ENCODE measurements at regions not wholly inside any gene's neighbourhood (a gene's known extent, or its start where the extent isn't known, plus 50 kb on each side); places are given as distances from the start of the nearest gene placed in this dataset.
"Not testable (repeated sequence)": the region's sequence is repeated elsewhere in the genome, so short reads cannot be mapped to it uniquely, and the experiment has no call there.

GRCh38 chr2:37733251-37733650 is 61.8 kb upstream of the CDC42EP3 start:
- no peak for TF ChIP-seq FOSL1 (IDR thresholded peaks at IDR 0.05; ENCODE audit: low read depth)
- no peak for TF ChIP-seq EZH2 (IDR thresholded peaks at IDR 0.05)
- TF ChIP-seq POLR2AphosphoS5 (IDR thresholded peaks at IDR 0.05; ENCODE audit: low read depth, low read length): no peak
- TF ChIP-seq TCF7L2 (IDR thresholded peaks at IDR 0.05; ENCODE audit: borderline replicate concordance, extremely low read depth, insufficient read depth, insufficient read length): no peak
- TF ChIP-seq, protein P1, sequence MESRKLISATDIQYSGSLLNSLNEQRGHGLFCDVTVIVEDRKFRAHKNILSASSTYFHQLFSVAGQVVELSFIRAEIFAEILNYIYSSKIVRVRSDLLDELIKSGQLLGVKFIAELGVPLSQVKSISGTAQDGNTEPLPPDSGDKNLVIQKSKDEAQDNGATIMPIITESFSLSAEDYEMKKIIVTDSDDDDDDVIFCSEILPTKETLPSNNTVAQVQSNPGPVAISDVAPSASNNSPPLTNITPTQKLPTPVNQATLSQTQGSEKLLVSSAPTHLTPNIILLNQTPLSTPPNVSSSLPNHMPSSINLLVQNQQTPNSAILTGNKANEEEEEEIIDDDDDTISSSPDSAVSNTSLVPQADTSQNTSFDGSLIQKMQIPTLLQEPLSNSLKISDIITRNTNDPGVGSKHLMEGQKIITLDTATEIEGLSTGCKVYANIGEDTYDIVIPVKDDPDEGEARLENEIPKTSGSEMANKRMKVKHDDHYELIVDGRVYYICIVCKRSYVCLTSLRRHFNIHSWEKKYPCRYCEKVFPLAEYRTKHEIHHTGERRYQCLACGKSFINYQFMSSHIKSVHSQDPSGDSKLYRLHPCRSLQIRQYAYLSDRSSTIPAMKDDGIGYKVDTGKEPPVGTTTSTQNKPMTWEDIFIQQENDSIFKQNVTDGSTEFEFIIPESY (IDR thresholded peaks at IDR 0.05; ENCODE audit: extremely low read depth, insufficient replicate concordance, low read length): no peak
- no peak for TF ChIP-seq CEBPB (IDR thresholded peaks at IDR 0.05; ENCODE audit: low read depth)
- TF ChIP-seq, protein P2, sequence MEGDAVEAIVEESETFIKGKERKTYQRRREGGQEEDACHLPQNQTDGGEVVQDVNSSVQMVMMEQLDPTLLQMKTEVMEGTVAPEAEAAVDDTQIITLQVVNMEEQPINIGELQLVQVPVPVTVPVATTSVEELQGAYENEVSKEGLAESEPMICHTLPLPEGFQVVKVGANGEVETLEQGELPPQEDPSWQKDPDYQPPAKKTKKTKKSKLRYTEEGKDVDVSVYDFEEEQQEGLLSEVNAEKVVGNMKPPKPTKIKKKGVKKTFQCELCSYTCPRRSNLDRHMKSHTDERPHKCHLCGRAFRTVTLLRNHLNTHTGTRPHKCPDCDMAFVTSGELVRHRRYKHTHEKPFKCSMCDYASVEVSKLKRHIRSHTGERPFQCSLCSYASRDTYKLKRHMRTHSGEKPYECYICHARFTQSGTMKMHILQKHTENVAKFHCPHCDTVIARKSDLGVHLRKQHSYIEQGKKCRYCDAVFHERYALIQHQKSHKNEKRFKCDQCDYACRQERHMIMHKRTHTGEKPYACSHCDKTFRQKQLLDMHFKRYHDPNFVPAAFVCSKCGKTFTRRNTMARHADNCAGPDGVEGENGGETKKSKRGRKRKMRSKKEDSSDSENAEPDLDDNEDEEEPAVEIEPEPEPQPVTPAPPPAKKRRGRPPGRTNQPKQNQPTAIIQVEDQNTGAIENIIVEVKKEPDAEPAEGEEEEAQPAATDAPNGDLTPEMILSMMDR (IDR thresholded peaks at IDR 0.05 in 2 of 3, conservative IDR thresholded peaks at IDR 0.05 in 1 of 3; ENCODE audit: borderline replicate concordance in 1 of 3, insufficient read depth in 1 of 3, low read depth in 2 of 3, low read length in 2 of 3): no peak
- CTCF ChIA-PET: no interaction called here
- Histone ChIP-seq H3K4me2 (ENCODE audit: low read length) (no peak overlapping the region), H3K9me2 (ENCODE audit: insufficient read depth) (no peaks in the 10 kb centered on the region), H3K27ac (ENCODE audit: low read depth, low read length) (no peak overlapping the region), H2AFZ (ENCODE audit: low read depth, low read length, poor library complexity, severe bottlenecking) (no peak overlapping the region), H3K36me3 (ENCODE audit: control insufficient read depth in 1 of 2, insufficient read depth in 2 of 2, low read length in 2 of 2) (no peaks in the 10 kb centered on the region), H3K4me1 (ENCODE audit: control insufficient read depth in 1 of 2, insufficient read depth in 2 of 2, low read length in 2 of 2) (no peaks in the 10 kb centered on the region), H3K79me2 (ENCODE audit: insufficient read depth, low read length) (no peaks in the 10 kb centered on the region), H3K9me3 (ENCODE audit: control insufficient read depth in 1 of 2, insufficient read depth in 1 of 2, low read depth in 1 of 2, low read length in 2 of 2) (no peaks in the 10 kb centered on the region), H3K27me3 (ENCODE audit: insufficient read depth, low read length) (no peaks in the 10 kb centered on the region), H3K4me3 (replicated peaks in 1 of 2; ENCODE audit: low read depth in 1 of 2, low read length in 2 of 2) (no peak overlapping the region), H3K9ac (ENCODE audit: low read length) (no peak overlapping the region), H4K20me1 (ENCODE audit: insufficient read depth) (no peaks in the 10 kb centered on the region)
- intact Hi-C loops (cut with micrococcal nuclease): no loop called here
- no TSS peak for BruUV-seq (replicated peaks)
- ATAC-seq (no peak), DNase-seq (ENCODE audit: low read depth, low spot score) (no peak)
- RAD21 ChIA-PET (ENCODE audit: low non-redundant PET in 1 of 2, low total read pairs in 2 of 2, uncharacterized antibody in 2 of 2, unreplicated experiment in 2 of 2): no interaction called here
- POLR2A ChIA-PET: no interaction called here

DNA sequence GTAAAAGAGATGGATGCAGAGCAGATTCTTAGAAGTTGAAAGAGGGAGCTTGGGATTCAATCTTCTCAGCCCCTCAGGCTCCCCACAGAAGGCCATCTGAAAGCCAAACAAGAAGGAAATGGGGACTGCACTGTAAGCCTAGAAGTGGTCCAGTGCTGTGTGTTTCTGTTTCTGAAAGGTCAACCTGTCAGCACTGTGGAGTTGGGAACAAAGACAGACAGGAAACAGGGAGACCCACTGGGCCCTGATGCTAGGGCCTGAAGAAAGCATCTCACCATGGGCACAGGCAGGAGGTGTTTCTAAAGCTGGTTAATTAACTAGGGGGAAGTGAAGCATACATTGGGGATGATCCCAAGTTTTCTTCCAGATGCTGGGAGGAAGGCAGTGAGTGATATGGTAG is 62.5 kb upstream of the CDC42EP3 start:
- H3K4me1 ChIP-seq (ENCODE audit: control insufficient read depth in 1 of 2, insufficient read depth in 2 of 2, low read length in 2 of 2); H3K27ac ChIP-seq (ENCODE audit: low read depth, low read length); H3K9me3 ChIP-seq (ENCODE audit: control insufficient read depth in 1 of 2, insufficient read depth in 1 of 2, low read depth in 1 of 2, low read length in 2 of 2); RAD21 ChIA-PET (ENCODE audit: low non-redundant PET in 1 of 2, low total read pairs in 2 of 2, uncharacterized antibody in 2 of 2, unreplicated experiment in 2 of 2); H4K20me1 ChIP-seq (ENCODE audit: insufficient read depth); H3K4me2 ChIP-seq (ENCODE audit: low read length); BruUV-seq (replicated peaks); POLR2A ChIA-PET; H3K27me3 ChIP-seq (ENCODE audit: insufficient read depth, low read length); DNase-seq (ENCODE audit: low read depth, low spot score); H2AFZ ChIP-seq (ENCODE audit: low read depth, low read length, poor library complexity, severe bottlenecking); intact Hi-C loops (cut with micrococcal nuclease); H3K9ac ChIP-seq (ENCODE audit: low read length); CTCF ChIA-PET; H3K4me3 ChIP-seq (replicated peaks in 1 of 2; ENCODE audit: low read depth in 1 of 2, low read length in 2 of 2); H3K9me2 ChIP-seq (ENCODE audit: insufficient read depth); ATAC-seq; H3K36me3 ChIP-seq (ENCODE audit: control insufficient read depth in 1 of 2, insufficient read depth in 2 of 2, low read length in 2 of 2); H3K79me2 ChIP-seq (ENCODE audit: insufficient read depth, low read length): not testable (repeated sequence)

GRCh38 chr2:37734891-37735523 is 63.6 kb upstream of the CDC42EP3 start:
- BruUV-seq (replicated peaks); CTCF ChIA-PET; H3K4me3 ChIP-seq (replicated peaks in 1 of 2; ENCODE audit: low read depth in 1 of 2, low read length in 2 of 2); H3K4me2 ChIP-seq (ENCODE audit: low read length); H3K9ac ChIP-seq (ENCODE audit: low read length); H3K4me1 ChIP-seq (ENCODE audit: control insufficient read depth in 1 of 2, insufficient read depth in 2 of 2, low read length in 2 of 2); H2AFZ ChIP-seq (ENCODE audit: low read depth, low read length, poor library complexity, severe bottlenecking); H3K27me3 ChIP-seq (ENCODE audit: insufficient read depth, low read length); intact Hi-C loops (cut with micrococcal nuclease); H3K27ac ChIP-seq (ENCODE audit: low read depth, low read length); H4K20me1 ChIP-seq (ENCODE audit: insufficient read depth); H3K9me3 ChIP-seq (ENCODE audit: control insufficient read depth in 1 of 2, insufficient read depth in 1 of 2, low read depth in 1 of 2, low read length in 2 of 2); POLR2A ChIA-PET; H3K9me2 ChIP-seq (ENCODE audit: insufficient read depth); H3K36me3 ChIP-seq (ENCODE audit: control insufficient read depth in 1 of 2, insufficient read depth in 2 of 2, low read length in 2 of 2); DNase-seq (ENCODE audit: low read depth, low spot score); RAD21 ChIA-PET (ENCODE audit: low non-redundant PET in 1 of 2, low total read pairs in 2 of 2, uncharacterized antibody in 2 of 2, unreplicated experiment in 2 of 2); H3K79me2 ChIP-seq (ENCODE audit: insufficient read depth, low read length); ATAC-seq: not testable (repeated sequence)

Data from HCT116 (cell line).